GM10266 (cell line): ENCODE measurements at regions not wholly inside any gene's neighbourhood (a gene's known extent, or its start where the extent isn't known, plus 50 kb on each side); places are given as distances from the start of the nearest gene placed in this dataset.

Experiments used
- DNase-seq: peaks from one replicate; pipeline ENCODE4 v3.0.0; 2012; ENCODE audit errors: extremely low spot score
- CTCF ChIP-seq: IDR thresholded peaks from 2 replicates; pipeline ENCODE4 v1.5.1; 2012; ENCODE audit warnings: mild to moderate bottlenecking, low read depth; ENCODE audit not compliant: control insufficient read depth, insufficient read depth; ENCODE audit errors: missing control alignments

GRCh38 chr7:45253368-45253767, 95.8 kb downstream of the RAMP3 start:
- no peak for DNase-seq

GRCh38 chr7:45255187-45255586, 97.6 kb downstream of the RAMP3 start:
- no peak for TF ChIP-seq CTCF

More at GRCh38 chr7:45253368-45253767, 95.8 kb downstream of the RAMP3 start:
- no peak for TF ChIP-seq CTCF

GRCh38 chr7:45256309-45256708, 98.7 kb downstream of the RAMP3 start:
- TF ChIP-seq CTCF: no peak
- no peak for DNase-seq

More at GRCh38 chr7:45255187-45255586, 97.6 kb downstream of the RAMP3 start:
- DNase-seq: no peak

- TF ChIP-seq CTCF: no peak
- DNase-seq: no peak
These were observed 99.2 kb downstream of the RAMP3 start for GRCh38 chr7:45256775-45257174.

GRCh38 chr7:45257284-45257683, 99.7 kb downstream of the RAMP3 start:
- TF ChIP-seq CTCF: no peak
- DNase-seq: no peak

GRCh38 chr7:45258533-45259226, 101.1 kb downstream of the RAMP3 start:
- no peak for TF ChIP-seq CTCF
- DNase-seq: no peak

GRCh38 chr7:45259227-45259596, 101.6 kb downstream of the RAMP3 start:
- DNase-seq: no peak
- TF ChIP-seq CTCF: no peak
